Fibroblast of pulmonary artery (primary cell): ENCODE measurements at regions not wholly inside any gene's neighbourhood (a gene's known extent, or its start where the extent isn't known, plus 50 kb on each side); places are given as distances from the start of the nearest gene placed in this dataset.

Source experiments
- DNase-seq: peaks from one replicate; pipeline ENCODE4 v3.0.0-alpha.2; 2010; ENCODE audit warnings: low read depth
- H3K4me3 ChIP-seq: replicated peaks from 2 replicates; pipeline ENCODE4 v1.5.1; 2011; ENCODE audit warnings: low read depth, mild to moderate bottlenecking, control low read depth, low read length, moderate library complexity
- TF ChIP-seq, protein P1 (sequence below): IDR thresholded peaks from 2 replicates; pipeline ENCODE4 v1.5.1; 2011; ENCODE audit warnings: mild to moderate bottlenecking, control low read depth, low read length, inconsistent platforms; ENCODE audit errors: missing control alignments

DNA sequence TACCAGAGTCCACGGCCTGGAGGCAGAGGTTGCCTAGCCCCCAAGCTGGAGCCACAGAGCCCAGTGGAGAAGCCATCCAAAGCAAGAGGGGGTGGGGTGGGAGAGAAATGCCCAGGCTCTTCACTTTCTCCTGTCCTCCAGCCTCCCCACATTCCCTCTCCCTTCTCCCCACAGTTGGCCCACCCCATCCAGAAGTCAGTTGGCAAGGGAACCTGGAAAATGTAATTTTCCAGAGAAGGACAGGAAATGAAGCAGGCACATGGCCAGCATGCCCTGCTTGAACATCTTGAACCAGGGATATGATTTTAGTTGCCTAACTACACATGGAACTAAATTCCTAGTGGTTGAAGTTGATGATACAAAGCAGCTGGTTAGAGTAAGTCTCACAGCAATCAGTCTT lies 73.3 kb upstream of the IRX6 start:
- no peak for DNase-seq
- TF ChIP-seq, protein P1, sequence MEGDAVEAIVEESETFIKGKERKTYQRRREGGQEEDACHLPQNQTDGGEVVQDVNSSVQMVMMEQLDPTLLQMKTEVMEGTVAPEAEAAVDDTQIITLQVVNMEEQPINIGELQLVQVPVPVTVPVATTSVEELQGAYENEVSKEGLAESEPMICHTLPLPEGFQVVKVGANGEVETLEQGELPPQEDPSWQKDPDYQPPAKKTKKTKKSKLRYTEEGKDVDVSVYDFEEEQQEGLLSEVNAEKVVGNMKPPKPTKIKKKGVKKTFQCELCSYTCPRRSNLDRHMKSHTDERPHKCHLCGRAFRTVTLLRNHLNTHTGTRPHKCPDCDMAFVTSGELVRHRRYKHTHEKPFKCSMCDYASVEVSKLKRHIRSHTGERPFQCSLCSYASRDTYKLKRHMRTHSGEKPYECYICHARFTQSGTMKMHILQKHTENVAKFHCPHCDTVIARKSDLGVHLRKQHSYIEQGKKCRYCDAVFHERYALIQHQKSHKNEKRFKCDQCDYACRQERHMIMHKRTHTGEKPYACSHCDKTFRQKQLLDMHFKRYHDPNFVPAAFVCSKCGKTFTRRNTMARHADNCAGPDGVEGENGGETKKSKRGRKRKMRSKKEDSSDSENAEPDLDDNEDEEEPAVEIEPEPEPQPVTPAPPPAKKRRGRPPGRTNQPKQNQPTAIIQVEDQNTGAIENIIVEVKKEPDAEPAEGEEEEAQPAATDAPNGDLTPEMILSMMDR, result no peak
- H3K4me3 ChIP-seq, result no peak overlapping the region

DNA sequence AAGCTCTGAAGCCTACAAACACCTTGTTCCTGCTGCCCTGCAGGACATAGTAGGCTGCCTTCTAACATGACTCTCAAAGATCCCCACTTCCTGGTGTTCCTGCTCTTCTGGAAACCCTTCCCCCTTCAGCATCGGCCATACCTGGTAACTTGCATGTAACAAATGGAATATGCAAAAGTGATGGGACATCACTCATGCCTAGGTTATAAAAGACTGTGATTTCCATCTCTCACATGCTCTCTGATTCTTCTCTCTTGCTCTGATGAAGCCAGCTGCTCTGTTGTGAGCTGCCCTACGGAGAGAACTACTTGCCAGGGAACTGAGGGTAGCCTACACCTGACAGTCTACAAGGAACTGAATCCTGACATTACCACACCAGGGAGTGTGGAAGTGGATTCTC lies 72.9 kb upstream of the IRX6 start:
- TF ChIP-seq, protein P1, result no peak
- no peak for DNase-seq
- H3K4me3 ChIP-seq, result no peak overlapping the region

DNA sequence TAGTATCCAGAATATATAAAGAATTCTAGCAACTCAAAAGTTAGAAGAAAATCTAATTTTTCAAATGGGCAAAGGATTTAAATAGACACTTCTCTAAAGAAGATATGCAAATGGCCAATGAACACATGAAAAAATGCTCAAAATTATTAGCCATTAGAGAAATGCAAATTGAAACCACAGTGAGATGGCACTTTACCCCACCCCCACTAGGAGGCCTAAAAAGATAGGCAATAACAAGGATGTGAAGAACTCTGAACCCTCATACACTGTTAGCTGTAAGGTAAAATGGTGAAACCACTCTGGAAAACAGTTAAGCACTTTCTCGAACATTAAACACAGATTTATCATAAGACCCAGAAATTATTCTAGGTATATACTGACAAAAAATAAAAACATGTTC lies 71.4 kb upstream of the IRX6 start:
- TF ChIP-seq, protein P1, result no peak
- H3K4me3 ChIP-seq, result no peak overlapping the region
- no peak for DNase-seq

DNA sequence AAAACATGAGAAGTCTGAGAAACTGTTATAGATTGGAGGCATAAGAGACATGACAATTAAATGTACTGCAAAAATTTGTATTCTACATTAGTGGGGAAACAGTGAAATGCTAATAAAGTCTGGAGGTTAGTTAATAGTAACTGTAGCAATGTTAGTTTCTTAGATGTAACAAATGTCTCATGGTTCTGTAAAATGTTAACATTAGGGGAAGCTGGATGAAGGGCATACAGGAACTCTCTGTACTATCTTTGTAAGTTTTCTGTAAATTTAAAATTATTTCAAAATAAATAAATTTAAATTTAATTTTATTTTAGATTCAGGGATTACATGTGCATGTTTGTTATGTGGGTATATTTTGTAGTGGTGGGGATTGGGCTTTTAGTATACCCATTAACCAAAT lies 70.0 kb upstream of the IRX6 start:
- no peak for DNase-seq
- TF ChIP-seq, protein P1, result no peak
- H3K4me3 ChIP-seq, result no peak overlapping the region

DNA sequence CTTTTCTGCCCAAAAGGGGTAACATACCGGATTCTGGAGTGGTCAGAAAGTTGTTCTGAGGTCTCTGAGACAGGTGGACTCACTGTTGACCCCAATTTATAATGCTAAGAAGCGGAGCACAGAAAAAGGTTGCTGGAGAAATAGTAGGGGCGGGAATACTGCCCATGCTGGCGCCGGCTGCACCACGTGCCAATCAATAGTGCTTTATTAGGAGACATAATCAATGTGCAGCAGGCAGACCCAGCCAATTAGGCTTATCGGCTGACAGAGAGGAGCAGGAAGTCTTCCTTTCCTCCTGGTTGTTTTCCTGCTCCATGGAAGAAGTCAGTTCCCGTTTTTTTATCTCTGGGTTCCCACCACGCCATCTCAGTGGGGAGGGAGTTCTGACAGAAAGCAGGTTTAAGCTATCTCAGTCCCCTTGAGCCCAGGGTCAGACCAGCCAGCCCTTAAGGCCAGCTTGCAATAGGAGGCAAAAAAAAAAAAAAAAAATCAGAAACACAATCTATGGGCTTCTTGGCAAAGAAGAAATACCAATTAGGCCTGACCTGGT lies 68.2 kb upstream of the IRX6 start:
- no peak for DNase-seq
- TF ChIP-seq, protein P1, result no peak
- H3K4me3 ChIP-seq, result no peak overlapping the region

DNA sequence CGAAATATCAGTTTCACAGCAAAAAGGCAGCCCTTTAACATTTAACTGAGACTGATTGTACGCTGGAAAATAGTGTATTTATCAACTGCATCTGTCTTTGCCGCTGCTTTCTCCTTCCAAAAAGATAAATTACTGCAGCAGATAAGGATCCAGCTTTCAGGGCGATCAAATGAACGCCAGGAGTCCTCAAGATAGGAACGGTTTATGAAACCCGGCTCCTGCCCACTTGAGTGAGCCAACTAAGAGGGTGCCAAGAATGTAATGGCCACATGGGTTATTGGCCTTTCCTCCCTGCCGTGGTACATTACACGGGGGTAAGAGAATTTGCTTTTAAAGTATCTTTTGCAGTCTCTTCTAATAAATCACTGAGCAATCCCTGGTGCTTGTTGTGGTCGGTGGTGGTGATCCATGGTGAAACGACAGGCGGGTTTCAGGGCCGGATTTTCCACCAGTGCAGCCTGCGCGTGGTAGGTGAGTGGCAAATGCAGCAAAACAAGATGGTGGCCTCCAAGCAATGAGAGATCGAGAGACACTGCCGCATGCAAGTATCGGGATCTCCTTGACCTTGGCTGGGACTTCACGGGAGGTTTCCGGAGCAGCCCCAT lies 67.5 kb upstream of the IRX6 start:
- no peak for DNase-seq
- no peak overlapping the region for H3K4me3 ChIP-seq
- TF ChIP-seq, protein P1, result no peak
